Fibroblast of the aortic adventitia (primary cell): ENCODE measurements at regions not wholly inside any gene's neighbourhood (a gene's known extent, or its start where the extent isn't known, plus 50 kb on each side); places are given as distances from the start of the nearest gene placed in this dataset.

Experiments
- DNase-seq: peaks from one replicate; pipeline ENCODE4 v3.0.0-alpha.2; 2010; ENCODE audit warnings: low read depth
- H3K4me3 ChIP-seq: 2 replicates; pipeline ENCODE4 v1.5.1; 2011; ENCODE audit warnings: low read depth, mild to moderate bottlenecking, control low read depth, low read length, moderate library complexity
- TF ChIP-seq, protein P1 (sequence below): IDR thresholded peaks from 2 replicates; pipeline ENCODE4 v1.5.1; 2011; ENCODE audit warnings: mild to moderate bottlenecking, low read length, control low read depth, inconsistent platforms; ENCODE audit not compliant: insufficient read depth

DNA sequence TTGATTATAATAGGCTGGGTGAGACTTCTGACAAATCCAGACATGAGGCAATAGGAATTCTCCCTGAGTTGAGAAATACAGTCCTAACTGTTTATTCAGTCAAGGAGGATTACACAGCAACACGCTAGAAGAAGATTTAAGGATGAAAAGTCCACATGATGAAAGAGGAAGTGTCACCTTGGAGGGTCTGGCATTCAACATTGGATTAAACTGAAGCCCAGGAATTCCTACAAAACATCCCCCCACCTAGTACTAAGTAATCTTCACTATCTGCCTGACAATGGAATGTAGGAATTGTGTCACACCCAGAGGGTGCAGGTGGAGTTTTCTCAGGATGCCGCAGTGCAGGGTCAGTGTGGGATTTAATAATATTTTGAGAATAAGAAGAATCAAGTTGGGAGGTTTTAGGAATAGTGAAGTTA, 142.4 kb downstream of the SOCS6 start:
- peak; percentile 65 for DNase-seq
- no peak overlapping the region for H3K4me3 ChIP-seq
- TF ChIP-seq, protein P1, sequence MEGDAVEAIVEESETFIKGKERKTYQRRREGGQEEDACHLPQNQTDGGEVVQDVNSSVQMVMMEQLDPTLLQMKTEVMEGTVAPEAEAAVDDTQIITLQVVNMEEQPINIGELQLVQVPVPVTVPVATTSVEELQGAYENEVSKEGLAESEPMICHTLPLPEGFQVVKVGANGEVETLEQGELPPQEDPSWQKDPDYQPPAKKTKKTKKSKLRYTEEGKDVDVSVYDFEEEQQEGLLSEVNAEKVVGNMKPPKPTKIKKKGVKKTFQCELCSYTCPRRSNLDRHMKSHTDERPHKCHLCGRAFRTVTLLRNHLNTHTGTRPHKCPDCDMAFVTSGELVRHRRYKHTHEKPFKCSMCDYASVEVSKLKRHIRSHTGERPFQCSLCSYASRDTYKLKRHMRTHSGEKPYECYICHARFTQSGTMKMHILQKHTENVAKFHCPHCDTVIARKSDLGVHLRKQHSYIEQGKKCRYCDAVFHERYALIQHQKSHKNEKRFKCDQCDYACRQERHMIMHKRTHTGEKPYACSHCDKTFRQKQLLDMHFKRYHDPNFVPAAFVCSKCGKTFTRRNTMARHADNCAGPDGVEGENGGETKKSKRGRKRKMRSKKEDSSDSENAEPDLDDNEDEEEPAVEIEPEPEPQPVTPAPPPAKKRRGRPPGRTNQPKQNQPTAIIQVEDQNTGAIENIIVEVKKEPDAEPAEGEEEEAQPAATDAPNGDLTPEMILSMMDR, result no peak

DNA sequence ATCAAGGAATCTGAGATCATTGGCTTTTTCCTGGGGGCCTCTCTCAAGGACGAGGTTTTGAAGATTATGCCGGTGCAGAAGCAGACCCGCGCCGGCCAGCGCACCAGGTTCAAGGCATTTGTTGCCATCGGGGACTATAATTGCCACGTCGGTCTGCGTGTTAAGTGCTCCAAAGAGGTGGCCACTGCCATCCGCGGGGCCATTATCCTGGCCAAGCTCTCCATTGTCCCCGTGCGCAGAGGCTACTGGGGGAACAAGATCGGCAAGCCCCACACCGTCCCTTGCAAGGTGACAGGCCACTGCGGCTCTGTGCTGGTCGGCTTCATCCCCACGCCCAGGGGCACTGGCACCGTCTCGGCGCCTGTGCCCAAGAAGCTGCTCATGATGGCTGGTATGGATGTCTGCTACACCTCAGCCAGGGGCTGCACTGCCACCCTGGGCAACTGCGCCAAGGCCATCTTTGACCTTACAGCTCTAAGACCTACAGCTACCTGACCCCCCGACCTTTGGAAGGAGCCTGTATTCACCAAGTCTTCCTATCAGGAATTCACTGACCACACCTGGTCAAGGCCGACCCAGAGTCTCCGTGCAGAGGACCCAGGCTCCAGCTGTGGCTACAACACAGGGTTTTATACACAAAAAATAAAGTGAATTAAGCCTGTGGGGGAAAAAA, 141.8 kb downstream of the SOCS6 start:
- TF ChIP-seq, protein P1, result no peak
- no peak overlapping the region for H3K4me3 ChIP-seq
- DNase-seq, result no peak

DNA sequence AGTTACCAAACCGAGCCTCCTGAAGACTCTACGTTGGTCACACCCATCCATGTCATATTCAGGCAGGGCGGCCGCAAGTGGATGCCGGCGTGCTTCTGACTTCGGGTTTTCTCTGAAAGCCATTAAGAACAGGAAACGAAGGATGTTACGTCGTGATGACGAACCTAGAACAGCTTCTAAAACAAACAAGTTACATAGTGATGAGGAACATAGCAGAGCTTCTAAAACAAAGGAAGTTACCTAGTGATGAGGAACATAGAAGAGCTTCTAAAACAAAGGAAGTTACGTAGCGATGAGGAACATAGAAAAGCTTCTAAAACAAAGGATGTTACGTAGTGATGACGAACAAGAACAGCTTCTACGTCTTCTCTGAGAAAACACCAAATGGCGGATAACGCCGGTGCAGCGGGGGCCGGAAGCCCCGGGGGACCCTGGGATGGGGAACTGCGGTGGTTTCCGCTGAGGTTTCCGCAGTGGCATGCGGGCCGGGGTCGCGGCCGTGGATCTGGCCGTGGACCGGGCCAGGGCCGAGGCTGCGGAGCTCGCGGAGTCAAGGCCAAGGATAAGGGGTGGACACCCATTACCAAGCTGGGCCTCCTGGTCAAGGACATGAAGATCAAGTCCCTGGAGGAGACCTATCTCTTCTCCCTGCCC, 141.1 kb downstream of the SOCS6 start:
- H3K4me3 ChIP-seq, result no peak overlapping the region
- TF ChIP-seq, protein P1, result no peak
- DNase-seq, result no peak

DNA sequence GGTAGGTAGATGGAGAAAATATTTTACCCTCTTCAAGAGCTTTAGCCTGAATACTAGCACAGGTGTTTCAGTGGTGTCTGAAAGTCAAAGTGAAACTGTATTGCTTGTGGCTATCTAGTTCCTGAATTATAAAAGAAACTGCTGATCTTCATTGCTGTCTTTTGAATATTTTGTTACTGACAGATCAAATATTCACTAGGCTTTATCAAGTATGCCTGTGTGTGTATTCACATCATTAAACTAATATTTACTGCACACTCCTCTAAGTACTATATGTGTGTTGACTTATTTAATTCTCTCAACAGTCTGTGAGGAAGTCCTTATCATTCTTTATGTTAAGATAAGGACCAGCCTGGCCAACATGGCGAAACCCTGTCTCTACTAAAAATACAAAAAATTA, 139.6 kb downstream of the SOCS6 start:
- H3K4me3 ChIP-seq, result no peak overlapping the region
- DNase-seq, result no peak
- TF ChIP-seq, protein P1, result no peak

DNA sequence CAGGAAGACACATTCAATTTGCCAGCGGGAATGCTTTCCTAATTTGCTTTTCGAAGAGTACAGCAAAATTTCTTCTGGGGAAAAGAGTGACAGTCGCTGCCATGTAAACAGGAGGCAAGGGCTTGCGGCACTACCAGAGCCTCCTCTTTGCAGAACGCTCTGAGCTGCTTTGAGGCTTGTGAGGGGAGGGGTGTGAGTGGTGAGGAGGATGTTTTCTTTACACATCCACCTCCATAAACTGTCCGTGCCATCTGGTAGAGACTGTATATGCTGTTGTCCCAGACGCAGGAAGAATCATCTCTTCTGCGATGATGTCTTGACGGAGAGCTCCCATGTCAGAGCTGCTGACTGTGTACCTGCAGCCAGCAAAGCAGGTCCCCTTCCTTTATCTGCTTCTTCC, 138.0 kb downstream of the SOCS6 start:
- TF ChIP-seq, protein P1, result no peak
- H3K4me3 ChIP-seq, result no peak overlapping the region
- DNase-seq, result no peak

DNA sequence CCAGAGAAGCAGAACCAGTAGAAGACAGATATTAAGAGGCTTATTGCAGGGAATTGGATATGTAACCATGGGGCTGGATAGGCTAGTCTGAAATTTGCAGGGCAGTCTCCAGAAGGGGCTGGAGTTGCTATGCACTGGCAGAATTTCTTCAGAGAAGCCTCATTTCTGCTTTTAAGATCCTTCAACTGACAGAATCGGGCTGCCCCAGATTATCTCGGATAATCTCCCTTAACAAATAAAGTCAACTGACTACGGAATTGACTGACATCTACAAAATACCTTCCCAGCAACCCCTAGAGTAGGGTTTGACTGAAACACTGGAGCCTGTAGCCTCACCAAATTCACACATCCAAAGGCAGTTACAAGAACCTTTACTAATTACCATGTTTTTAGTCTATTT, 136.4 kb downstream of the SOCS6 start:
- no peak overlapping the region for H3K4me3 ChIP-seq
- no peak for DNase-seq
- TF ChIP-seq, protein P1, result no peak
